ENCODE measurements at regions not wholly inside any gene's neighbourhood (a gene's known extent, or its start where the extent isn't known, plus 50 kb on each side); places are given as distances from the start of the nearest gene placed in this dataset.
"Not testable (repeated sequence)": the region's sequence is repeated elsewhere in the genome, so short reads cannot be mapped to it uniquely, and the experiment has no call there.

GRCh38 chr12:11978726-11979384, 91.9 kb upstream of the BCL2L14 start:
- DNase-seq (ENCODE audit: low spot score) = no peak

- DNase-seq (ENCODE audit: low spot score) = no peak
Observed at GRCh38 chr12:11980115-11980514, 90.6 kb upstream of the BCL2L14 start.

GRCh38 chr12:11981121-11981733, 89.5 kb upstream of the BCL2L14 start:
- no peak for DNase-seq (ENCODE audit: low spot score)

- no peak for DNase-seq (ENCODE audit: low spot score)
Observed at GRCh38 chr12:11984417-11984816, 86.3 kb upstream of the BCL2L14 start.

DNA sequence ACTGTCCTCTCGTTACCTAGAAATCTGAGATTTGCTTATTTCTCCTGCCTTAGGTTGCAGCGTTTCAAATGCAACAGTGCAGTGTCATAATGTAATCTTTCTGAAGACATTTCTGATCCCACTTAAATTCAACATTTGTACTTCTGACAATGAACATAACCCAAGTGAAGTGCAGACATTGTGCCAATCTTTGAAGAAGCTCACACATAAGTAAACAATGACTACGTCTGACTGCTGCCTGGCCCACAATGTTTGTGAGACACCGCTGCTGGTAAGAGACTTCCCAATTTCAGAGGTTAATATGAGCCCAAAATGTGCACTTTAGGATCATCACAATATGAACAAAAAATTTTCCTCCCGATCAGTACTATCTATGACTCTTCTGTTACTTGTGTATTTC, 84.6 kb upstream of the BCL2L14 start:
- no peak for DNase-seq (ENCODE audit: low spot score)

- DNase-seq (ENCODE audit: low spot score) = no peak
Observed at GRCh38 chr12:11987901-11988300, 82.8 kb upstream of the BCL2L14 start.

DNA sequence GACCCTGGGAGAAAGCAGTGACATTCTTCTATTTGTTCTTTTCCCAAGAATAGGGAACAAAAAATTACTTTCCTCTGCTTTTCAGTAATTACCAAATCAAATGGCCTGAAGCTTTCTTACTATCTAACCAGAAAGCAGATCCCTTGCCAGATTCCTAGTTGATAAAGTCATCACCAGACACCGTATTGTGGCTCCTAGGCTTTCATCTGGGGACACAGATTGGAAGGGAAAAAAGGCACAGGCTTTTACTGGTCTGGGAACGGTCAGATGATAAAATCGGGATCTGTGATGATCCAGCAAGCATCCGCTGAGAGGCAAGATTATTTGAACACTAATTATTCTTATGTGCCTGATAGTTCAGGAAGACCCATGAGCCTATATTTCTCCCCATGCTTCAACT, 79.1 kb upstream of the BCL2L14 start:
- no peak for DNase-seq (ENCODE audit: low spot score)

DNA sequence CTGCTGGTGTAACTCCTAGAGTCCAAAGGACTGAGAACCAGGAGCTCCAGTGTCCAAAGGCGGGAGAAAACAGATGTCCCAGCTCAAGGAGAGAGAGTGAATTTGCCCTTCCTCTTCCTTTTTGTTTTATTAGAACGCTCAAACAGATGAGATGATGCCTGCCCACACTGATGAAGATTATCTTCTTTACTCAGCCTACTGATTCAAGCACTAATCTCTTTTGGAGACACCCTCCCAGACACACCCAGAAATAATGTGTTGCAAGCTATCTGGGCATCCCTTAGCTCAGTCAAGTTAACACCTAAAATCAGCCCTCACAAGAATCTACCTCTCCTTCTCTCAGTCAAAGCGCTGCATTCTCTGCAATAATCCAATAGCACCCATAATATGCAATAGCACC, 78.2 kb upstream of the BCL2L14 start:
- no peak for DNase-seq (ENCODE audit: low spot score)

- peak; percentile 27 for DNase-seq (ENCODE audit: low spot score)
Observed at GRCh38 chr12:11998307-11998943, 72.3 kb upstream of the BCL2L14 start.

DNA sequence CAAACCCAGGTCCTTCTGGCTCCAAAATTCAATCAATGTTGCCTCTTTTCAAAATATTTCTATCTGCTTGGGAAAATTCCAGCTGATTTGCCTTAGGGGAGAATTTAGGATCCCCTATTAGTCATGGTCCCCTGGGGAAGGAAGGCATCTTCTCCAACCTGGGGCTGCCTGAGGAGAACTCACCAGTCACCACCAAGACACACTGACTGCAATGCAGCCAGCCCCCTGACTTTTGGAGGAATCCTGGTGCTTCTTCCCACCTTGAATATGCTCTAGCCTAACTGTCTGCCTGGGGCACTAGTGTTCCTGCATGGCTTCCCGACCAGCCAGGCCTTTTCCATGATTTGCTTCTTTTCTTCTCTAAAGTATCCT, 71.8 kb upstream of the BCL2L14 start:
- no peak for DNase-seq (ENCODE audit: low spot score)

- no peak for DNase-seq (ENCODE audit: low spot score)
Observed at GRCh38 chr12:12003609-12004008, 67.1 kb upstream of the BCL2L14 start.

- DNase-seq (ENCODE audit: low spot score) = no peak
Observed at GRCh38 chr12:12004524-12004923, 66.2 kb upstream of the BCL2L14 start.

DNA sequence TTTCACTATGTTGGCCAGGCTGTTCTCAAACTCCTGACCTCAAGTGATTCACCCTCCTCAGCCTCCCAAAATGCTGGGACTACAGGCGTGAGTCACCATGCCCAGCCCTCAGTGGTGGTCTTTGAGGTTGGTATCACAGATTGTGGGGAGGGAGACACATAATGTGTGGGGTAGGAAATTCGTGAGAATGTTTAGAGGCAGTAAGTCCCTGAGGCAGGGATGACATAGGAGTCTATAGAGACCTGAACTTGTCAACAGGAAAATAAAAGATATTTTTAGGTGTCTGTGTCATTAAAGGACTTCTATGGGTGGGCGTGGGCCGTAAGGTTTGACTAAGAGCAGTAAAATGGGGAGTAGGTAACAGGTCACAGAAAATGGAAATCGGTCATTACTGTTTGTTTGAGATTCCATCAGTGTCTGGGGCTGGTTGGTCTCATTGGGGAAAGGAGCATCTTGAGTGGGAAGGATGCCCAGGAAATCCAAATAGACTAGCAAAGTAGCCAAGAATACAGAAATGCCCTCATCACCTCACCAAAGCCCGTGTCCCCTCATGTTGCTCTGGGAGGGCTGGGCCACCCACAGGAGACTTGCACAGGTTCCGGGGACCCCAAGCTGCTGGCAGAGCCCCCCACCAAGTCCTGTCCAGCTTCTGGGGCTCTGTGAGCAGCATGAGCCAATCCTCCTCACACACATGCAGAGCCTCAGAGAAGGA, 63.6 kb upstream of the BCL2L14 start:
- DNase-seq (ENCODE audit: low spot score) = peak; percentile 66

DNA sequence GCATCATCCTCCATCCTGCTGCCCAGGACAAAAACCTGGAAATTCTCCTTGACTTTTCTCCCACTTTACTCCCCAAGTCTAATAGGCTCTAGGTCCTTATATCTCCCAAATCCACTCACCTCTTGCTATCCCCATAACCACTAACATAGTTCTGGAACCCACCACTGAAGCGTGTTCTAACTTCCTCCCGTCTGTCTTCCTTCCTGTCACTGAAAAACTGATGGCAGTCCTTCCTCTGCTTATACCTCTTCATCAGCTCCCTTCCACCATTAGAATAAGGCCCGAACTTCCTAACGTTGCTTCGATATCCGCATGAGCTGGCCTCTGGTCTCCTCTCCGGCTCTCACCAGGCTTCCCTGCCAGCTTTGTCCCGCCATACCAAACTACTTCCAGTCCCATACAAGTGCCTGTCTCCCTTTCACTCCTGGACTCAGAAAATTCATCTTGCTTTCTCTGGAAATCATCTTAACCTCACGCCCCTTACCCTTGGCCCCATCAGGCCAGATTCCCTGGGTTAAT, 63.0 kb upstream of the BCL2L14 start:
- DNase-seq (ENCODE audit: low spot score) = no peak

- DNase-seq (ENCODE audit: low spot score) = peak; percentile 45
Observed at GRCh38 chr12:12008232-12008850, 62.4 kb upstream of the BCL2L14 start.

- DNase-seq (ENCODE audit: low spot score) = peak; percentile 93
Observed at GRCh38 chr12:12008931-12009611, 61.7 kb upstream of the BCL2L14 start.

DNA sequence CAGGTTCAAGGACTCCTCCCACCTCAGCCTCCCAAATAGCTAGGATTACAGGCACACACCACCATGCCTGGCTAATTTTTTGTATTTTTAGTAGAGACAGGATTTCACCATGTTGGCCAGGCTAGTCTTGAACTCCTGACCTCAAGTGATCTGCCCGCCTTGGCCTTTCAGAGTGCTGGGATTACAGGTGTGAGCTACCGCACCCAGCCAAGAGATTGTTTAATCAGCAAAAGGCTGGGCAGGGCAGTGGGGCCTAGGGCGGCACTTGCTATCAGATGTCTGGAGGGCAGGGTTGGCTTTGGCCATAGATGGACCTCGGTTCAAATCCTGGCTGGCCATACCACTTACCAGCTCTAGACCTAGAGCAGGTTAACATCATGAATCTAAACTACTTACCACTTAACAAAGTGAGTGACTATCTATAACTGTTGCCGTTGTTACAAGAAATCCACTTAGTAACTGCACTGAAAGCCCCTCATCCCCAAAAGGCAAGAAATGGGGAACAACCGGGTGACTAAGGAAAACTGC, 60.9 kb upstream of the BCL2L14 start:
- not testable (repeated sequence) for DNase-seq (ENCODE audit: low spot score)

- DNase-seq (ENCODE audit: low spot score) = peak; percentile 90
Observed at GRCh38 chr12:12010277-12011039, 60.3 kb upstream of the BCL2L14 start.

GRCh38 chr12:12011880-12012260, 58.9 kb upstream of the BCL2L14 start:
- no peak for DNase-seq (ENCODE audit: low spot score)

DNA sequence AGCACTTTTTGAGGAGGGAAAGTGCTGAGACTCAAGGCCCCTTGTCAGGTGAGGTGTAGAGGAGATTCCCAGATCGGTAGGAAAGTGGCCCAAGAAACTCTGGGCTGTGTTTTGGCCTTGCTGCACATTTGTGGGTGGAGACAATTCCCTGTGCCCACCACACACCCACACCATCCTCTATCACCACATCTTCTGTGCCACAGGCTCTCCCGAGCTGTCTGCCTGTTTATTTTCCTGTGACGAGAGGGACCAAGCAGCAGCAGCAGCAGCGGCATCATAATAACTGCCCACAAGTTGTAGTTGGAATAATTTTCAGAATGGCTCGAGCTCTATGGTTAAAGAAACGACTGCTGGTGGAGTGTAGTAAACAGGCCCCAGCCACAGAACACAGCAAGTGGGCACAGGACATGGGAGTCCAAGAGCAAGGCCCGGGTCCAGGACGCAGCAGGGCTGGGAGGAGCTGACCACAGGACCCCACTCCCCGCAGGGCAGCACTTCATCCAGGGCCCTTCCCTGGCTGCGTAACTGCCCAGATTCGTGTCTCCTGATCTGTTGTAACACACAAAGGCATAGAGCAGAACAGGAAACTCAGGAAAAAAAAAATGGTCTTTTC, 55.6 kb upstream of the BCL2L14 start:
- DNase-seq (ENCODE audit: low spot score) = no peak

All from H4 (cell line).